Vagina (tissue), 2 donors: ENCODE measurements at regions not wholly inside any gene's neighbourhood (a gene's known extent, or its start where the extent isn't known, plus 50 kb on each side); places are given as distances from the start of the nearest gene placed in this dataset.

ENCODE experiments used
- POLR2A ChIP-seq, 2 donors: fragments of 450-650 bp; IDR thresholded peaks; one replicate each; pipeline ENCODE4 v1.6.1; 2017; ENCODE audit warnings: antibody characterized with exemption in 2 of 2, mild to moderate bottlenecking in 2 of 2, moderate library complexity in 2 of 2
- POLR2AphosphoS5 ChIP-seq, 2 donors: sonication (generic); formaldehyde crosslinking; IDR thresholded peaks; one replicate each; pipeline ENCODE4 v1.9.0; 2017; ENCODE audit warnings: antibody characterized with exemption in 2 of 2, mild to moderate bottlenecking in 2 of 2, low read depth in 1 of 2; ENCODE audit not compliant: insufficient read depth in 1 of 2
- TF ChIP-seq, protein P1 (sequence below), 3 experiments: fragments of 450-650 bp in 2 of 3; fragments of 200-600 bp in 1 of 3; sonication (generic) in 1 of 3; IDR thresholded peaks; one replicate each; pipeline ENCODE4 v1.5.1; 2017 to 2019; ENCODE audit warnings: antibody characterized with exemption in 3 of 3, mild to moderate bottlenecking in 2 of 3, moderate library complexity in 2 of 3

DNA sequence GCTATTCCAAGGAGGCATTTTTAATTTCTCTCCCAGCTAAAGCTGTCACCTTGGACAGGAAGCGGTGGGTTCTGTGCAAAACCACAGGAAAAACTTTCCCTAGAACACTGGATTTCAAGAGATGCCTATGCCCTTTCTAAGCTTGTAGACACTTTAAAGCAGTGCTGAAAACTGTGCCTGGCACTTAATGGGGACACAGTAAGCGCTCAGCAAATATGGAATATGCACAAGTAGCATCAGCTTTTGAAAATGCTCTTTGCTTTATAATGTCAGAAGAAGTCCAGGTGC is 50.9 kb upstream of the TARBP1 start:
- TF ChIP-seq, protein P1, sequence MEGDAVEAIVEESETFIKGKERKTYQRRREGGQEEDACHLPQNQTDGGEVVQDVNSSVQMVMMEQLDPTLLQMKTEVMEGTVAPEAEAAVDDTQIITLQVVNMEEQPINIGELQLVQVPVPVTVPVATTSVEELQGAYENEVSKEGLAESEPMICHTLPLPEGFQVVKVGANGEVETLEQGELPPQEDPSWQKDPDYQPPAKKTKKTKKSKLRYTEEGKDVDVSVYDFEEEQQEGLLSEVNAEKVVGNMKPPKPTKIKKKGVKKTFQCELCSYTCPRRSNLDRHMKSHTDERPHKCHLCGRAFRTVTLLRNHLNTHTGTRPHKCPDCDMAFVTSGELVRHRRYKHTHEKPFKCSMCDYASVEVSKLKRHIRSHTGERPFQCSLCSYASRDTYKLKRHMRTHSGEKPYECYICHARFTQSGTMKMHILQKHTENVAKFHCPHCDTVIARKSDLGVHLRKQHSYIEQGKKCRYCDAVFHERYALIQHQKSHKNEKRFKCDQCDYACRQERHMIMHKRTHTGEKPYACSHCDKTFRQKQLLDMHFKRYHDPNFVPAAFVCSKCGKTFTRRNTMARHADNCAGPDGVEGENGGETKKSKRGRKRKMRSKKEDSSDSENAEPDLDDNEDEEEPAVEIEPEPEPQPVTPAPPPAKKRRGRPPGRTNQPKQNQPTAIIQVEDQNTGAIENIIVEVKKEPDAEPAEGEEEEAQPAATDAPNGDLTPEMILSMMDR (IDR thresholded peaks at IDR 0.05): no peak
- TF ChIP-seq POLR2A (IDR thresholded peaks at IDR 0.05) (no peak), POLR2AphosphoS5 (IDR thresholded peaks at IDR 0.05; ENCODE audit: insufficient read depth in 1 of 2, low read depth in 1 of 2) (no peak)
